ENCODE measurements at regions not wholly inside any gene's neighbourhood (a gene's known extent, or its start where the extent isn't known, plus 50 kb on each side); places are given as distances from the start of the nearest gene placed in this dataset.

DNA sequence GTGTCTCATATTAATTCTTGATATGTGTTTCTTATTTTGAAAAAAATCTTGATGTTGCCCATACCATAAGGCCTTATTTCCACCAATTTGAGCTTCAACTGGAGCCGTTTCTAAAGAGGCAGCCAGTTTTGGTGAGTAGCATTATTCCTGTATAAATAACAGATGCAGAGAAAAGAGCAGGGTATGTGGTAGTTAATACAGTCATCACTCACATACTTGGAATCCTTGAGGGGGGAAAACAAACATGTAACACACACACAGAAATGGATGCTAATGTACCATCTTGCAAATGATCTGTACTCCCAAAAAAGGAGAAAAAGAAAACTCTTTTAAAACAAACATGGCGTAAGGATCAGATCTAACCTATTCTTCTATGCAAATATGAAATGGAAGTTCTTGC lies 389.7 kb downstream of the GPM6A start:
- Histone ChIP-seq H3K27me3 (ENCODE audit: control insufficient read depth, insufficient read depth, low read length) (no peaks in the 10 kb centered on the region), H3K4me3 (ENCODE audit: low read depth, low read length) (no peak overlapping the region), H3K36me3 (ENCODE audit: control insufficient read depth, insufficient read depth, low read length) (no peaks in the 10 kb centered on the region)
- DNase-seq (ENCODE audit: low read depth): peak; percentile 29
- TF ChIP-seq, protein P1, sequence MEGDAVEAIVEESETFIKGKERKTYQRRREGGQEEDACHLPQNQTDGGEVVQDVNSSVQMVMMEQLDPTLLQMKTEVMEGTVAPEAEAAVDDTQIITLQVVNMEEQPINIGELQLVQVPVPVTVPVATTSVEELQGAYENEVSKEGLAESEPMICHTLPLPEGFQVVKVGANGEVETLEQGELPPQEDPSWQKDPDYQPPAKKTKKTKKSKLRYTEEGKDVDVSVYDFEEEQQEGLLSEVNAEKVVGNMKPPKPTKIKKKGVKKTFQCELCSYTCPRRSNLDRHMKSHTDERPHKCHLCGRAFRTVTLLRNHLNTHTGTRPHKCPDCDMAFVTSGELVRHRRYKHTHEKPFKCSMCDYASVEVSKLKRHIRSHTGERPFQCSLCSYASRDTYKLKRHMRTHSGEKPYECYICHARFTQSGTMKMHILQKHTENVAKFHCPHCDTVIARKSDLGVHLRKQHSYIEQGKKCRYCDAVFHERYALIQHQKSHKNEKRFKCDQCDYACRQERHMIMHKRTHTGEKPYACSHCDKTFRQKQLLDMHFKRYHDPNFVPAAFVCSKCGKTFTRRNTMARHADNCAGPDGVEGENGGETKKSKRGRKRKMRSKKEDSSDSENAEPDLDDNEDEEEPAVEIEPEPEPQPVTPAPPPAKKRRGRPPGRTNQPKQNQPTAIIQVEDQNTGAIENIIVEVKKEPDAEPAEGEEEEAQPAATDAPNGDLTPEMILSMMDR (IDR thresholded peaks at IDR 0.05; ENCODE audit: insufficient read depth, low read length, poor library complexity, severe bottlenecking): no peak

DNA sequence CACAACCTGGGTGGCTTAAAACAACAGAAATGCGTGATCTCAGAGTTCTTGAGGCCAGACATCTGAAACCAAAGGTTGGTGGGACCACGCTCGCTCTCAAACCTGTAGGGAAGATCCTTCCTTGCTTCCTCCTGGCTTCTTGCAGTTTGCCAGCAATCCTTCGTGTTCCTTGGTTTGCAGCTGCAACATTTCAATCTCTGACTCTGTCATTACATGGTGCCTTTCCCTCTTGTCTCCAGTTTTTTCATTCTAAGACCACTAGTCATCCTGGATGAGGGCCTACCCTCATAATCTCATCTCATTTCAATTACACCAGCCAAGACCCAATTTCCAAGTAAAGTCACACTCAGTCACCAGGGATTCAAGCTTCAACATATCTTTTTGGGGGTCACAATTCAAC lies 388.0 kb downstream of the GPM6A start:
- H3K4me3 ChIP-seq (ENCODE audit: low read depth, low read length): no peak overlapping the region

DNA sequence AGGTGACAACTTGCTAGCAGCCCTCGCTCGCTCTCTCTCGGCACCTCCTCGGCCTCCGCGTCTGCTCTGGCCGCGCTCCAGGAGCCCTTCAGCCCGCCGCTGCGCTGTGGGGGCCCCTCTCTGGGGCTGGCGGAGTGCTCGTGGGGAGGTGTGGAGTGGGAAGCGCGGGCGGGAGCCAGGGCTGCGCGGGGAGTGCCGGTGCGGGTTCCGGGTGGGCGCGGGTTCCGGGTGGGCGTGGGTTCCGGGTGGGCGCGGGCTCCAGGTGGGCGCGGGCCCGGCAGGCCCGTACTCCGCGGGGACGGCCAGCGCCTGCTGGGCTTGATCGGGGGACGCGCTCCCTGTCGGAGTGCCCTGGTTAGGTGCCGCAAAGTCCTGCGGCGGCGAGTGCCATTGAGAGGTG lies 384.3 kb downstream of the GPM6A start:
- DNase-seq (ENCODE audit: low read depth): no peak
- TF ChIP-seq, protein P1 (IDR thresholded peaks at IDR 0.05; ENCODE audit: insufficient read depth, low read length, poor library complexity, severe bottlenecking): no peak
- Histone ChIP-seq H3K36me3 (ENCODE audit: control insufficient read depth, insufficient read depth, low read length) (no peaks in the 10 kb centered on the region), H3K27me3 (ENCODE audit: control insufficient read depth, insufficient read depth, low read length) (no peaks in the 10 kb centered on the region), H3K4me3 (ENCODE audit: low read depth, low read length) (no peak overlapping the region)

More for the DNA sequence above, 388.0 kb downstream of the GPM6A start:
- TF ChIP-seq, protein P1 (IDR thresholded peaks at IDR 0.05; ENCODE audit: insufficient read depth, low read length, poor library complexity, severe bottlenecking): no peak
- no peaks in the 10 kb centered on the region for H3K27me3 ChIP-seq (ENCODE audit: control insufficient read depth, insufficient read depth, low read length)
- no peaks in the 10 kb centered on the region for H3K36me3 ChIP-seq (ENCODE audit: control insufficient read depth, insufficient read depth, low read length)
- DNase-seq (ENCODE audit: low read depth): no peak

DNA sequence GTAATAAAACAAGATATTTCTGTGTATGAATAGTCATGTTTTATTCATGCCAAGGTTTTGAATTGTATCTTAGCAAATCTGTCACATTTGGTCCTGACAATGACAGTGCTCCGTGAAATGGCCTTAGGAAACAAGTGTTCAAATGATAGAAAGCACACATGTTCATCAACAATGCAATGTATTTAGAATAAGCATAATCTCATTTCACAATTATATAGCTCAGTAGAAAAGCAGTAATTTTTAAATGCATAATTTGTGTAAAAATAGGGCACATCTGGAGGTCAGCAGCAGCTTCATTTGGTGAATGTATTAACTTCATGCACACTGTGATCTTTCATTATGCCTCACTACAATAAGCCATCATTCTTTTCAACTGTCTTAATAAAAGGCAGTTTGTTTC lies 380.4 kb downstream of the GPM6A start:
- no peaks in the 10 kb centered on the region for H3K36me3 ChIP-seq (ENCODE audit: control insufficient read depth, insufficient read depth, low read length)
- H3K27me3 ChIP-seq (ENCODE audit: control insufficient read depth, insufficient read depth, low read length): no peaks in the 10 kb centered on the region
- TF ChIP-seq, protein P1 (IDR thresholded peaks at IDR 0.05; ENCODE audit: insufficient read depth, low read length, poor library complexity, severe bottlenecking): no peak
- DNase-seq (ENCODE audit: low read depth): no peak
- H3K4me3 ChIP-seq (ENCODE audit: low read depth, low read length): no peak overlapping the region

DNA sequence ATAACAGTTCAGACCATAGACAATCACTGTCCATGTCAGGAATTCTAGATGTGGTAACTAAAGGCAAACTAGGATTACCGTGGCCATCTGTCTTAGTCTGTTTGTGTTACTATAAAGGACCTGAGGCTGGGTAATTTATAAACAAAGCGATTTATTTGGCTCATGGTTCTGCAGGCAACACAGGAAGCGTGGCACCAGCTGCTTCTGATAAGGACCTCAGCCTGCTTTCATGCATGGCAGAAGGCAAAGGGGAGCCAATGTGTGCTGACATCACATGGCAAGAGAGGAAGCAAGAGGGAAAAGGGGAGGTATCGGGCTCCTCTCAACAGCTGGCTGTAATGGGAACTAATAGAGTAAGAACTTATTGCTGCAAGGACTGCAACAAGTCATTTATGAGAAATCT lies 376.7 kb downstream of the GPM6A start:
- no peak for DNase-seq (ENCODE audit: low read depth)
- Histone ChIP-seq H3K36me3 (ENCODE audit: control insufficient read depth, insufficient read depth, low read length) (no peaks in the 10 kb centered on the region), H3K4me3 (ENCODE audit: low read depth, low read length) (no peak overlapping the region), H3K27me3 (ENCODE audit: control insufficient read depth, insufficient read depth, low read length) (no peaks in the 10 kb centered on the region)
- TF ChIP-seq, protein P1 (IDR thresholded peaks at IDR 0.05; ENCODE audit: insufficient read depth, low read length, poor library complexity, severe bottlenecking): no peak

DNA sequence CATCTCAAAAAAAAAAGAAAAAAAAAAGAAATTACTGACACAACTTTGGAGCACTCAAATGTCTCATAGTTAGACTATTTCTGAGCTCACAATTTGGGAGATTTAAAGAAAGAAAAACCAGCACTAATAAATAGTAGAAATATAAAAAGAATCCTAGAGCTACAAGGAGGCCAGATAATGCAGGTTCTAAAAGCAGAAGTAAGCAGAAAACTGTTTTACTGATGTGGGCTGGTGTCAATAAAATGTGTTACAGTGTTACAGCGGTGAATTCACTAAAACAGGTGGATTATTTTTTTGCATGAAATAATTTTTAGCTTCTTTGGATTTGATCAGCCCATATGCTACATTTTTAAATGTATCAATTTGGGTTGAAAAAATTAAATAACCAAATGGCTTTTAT lies 375.9 kb downstream of the GPM6A start:
- H3K4me3 ChIP-seq (ENCODE audit: low read depth, low read length): no peak overlapping the region
- DNase-seq (ENCODE audit: low read depth): no peak
- TF ChIP-seq, protein P1 (IDR thresholded peaks at IDR 0.05; ENCODE audit: insufficient read depth, low read length, poor library complexity, severe bottlenecking): no peak
- H3K36me3 ChIP-seq (ENCODE audit: control insufficient read depth, insufficient read depth, low read length): no peaks in the 10 kb centered on the region
- no peaks in the 10 kb centered on the region for H3K27me3 ChIP-seq (ENCODE audit: control insufficient read depth, insufficient read depth, low read length)

Measured in kidney epithelial cell (primary cell).